Keratinocyte (primary cell): ENCODE measurements at regions not wholly inside any gene's neighbourhood (a gene's known extent, or its start where the extent isn't known, plus 50 kb on each side); places are given as distances from the start of the nearest gene placed in this dataset.

Source experiments
- DNase-seq: peaks from one replicate; pipeline ENCODE4 v3.0.0-alpha.2; 2011; ENCODE audit warnings: low read depth, missing footprints, low spot score
- FAIRE-seq: peaks from 2 replicates; lab custom pipeline; 2011; peaks lifted over from hg19 to GRCh38; lab: Jason Lieb, UNC
- H2AFZ ChIP-seq: 2 replicates; pipeline ENCODE4 v1.6.0; 2012; ENCODE audit warnings: low read length, control low read depth, inconsistent platforms; ENCODE audit not compliant: control insufficient read depth
- H3K27ac ChIP-seq: 2 replicates; pipeline ENCODE4 v1.5.1; 2011; ENCODE audit warnings: low read length; ENCODE audit not compliant: control insufficient read depth, insufficient read depth
- H3K27me3 ChIP-seq: 3 replicates; pipeline ENCODE4 v1.6.0; 2011; ENCODE audit warnings: low read length; ENCODE audit not compliant: control insufficient read depth, insufficient read depth; ENCODE audit errors: extremely low read depth
- H3K36me3 ChIP-seq, 2 experiments: 2 replicates in 1 of 2; 3 replicates in 1 of 2; pipeline ENCODE4 v1.5.1; 2011; ENCODE audit warnings: low read length in 2 of 2, mild to moderate bottlenecking in 1 of 2; ENCODE audit not compliant: control insufficient read depth in 2 of 2, insufficient read depth in 2 of 2; ENCODE audit errors: extremely low read depth in 1 of 2
- H3K4me1 ChIP-seq: 3 replicates; pipeline ENCODE4 v1.5.1; 2011; ENCODE audit warnings: low read length; ENCODE audit not compliant: control insufficient read depth, insufficient read depth; ENCODE audit errors: extremely low read depth
- H3K4me2 ChIP-seq: 3 replicates; pipeline ENCODE4 v1.6.0; 2011; ENCODE audit warnings: low read depth, low read length; ENCODE audit not compliant: control insufficient read depth, insufficient read depth; ENCODE audit errors: extremely low read depth
- H3K4me3 ChIP-seq, 3 experiments: fragments of 200-600 bp in 1 of 3; sonication (generic) in 1 of 3; 2 replicates in 2 of 3; 3 replicates in 1 of 3; pipeline ENCODE4 v1.5.1; 2011 to 2016; ENCODE audit warnings: low read length in 3 of 3, mild to moderate bottlenecking in 3 of 3, control low read depth in 2 of 3, inconsistent platforms in 1 of 3, low read depth in 1 of 3, mixed read lengths in 1 of 3, mixed run types in 1 of 3, moderate library complexity in 1 of 3; ENCODE audit not compliant: control insufficient read depth in 2 of 3, insufficient read depth in 2 of 3; ENCODE audit errors: extremely low read depth in 1 of 3
- H3K79me2 ChIP-seq: 2 replicates; pipeline ENCODE4 v1.6.0; 2012; ENCODE audit warnings: low read length; ENCODE audit not compliant: control insufficient read depth, insufficient read depth
- H3K9ac ChIP-seq: 3 replicates; pipeline ENCODE4 v1.6.0; 2011; ENCODE audit warnings: low read length; ENCODE audit not compliant: control insufficient read depth, insufficient read depth; ENCODE audit errors: extremely low read depth
- H3K9me1 ChIP-seq: 3 replicates; pipeline ENCODE4 v1.6.0; 2011; ENCODE audit warnings: low read length; ENCODE audit not compliant: control insufficient read depth, insufficient read depth; ENCODE audit errors: extremely low read depth
- H3K9me3 ChIP-seq: 2 replicates; pipeline ENCODE4 v1.5.1; 2012; ENCODE audit warnings: low read depth, low read length; ENCODE audit not compliant: control insufficient read depth
- H4K20me1 ChIP-seq: 3 replicates; pipeline ENCODE4 v1.6.0; 2011; ENCODE audit warnings: low read length; ENCODE audit not compliant: control insufficient read depth, insufficient read depth; ENCODE audit errors: extremely low read depth
- CTCF ChIP-seq, 3 experiments: IDR thresholded peaks in 1 of 3; conservative IDR thresholded peaks in 1 of 3; optimal IDR thresholded peaks in 1 of 3; 2 replicates in 2 of 3; 3 replicates in 1 of 3; pipeline versions ENCODE3 to v1.5.1; 2011; ENCODE audit warnings: low read length in 3 of 3, mild to moderate bottlenecking in 3 of 3, moderate library complexity in 2 of 3, control low read depth in 1 of 3, inconsistent platforms in 1 of 3; ENCODE audit not compliant: insufficient read depth in 2 of 3; ENCODE audit errors: extremely low read depth in 1 of 3
- EZH2 ChIP-seq: IDR thresholded peaks from one replicate; pipeline ENCODE4 v1.6.1; 2012; ENCODE audit warnings: inconsistent platforms, mild to moderate bottlenecking, low read length, moderate library complexity
- dilution Hi-C: fragments of 300-500 bp; cut with MboI; formaldehyde crosslinking; loops from one replicate; pipeline ENCODE4 v1.7.0; 2020; ENCODE audit warnings: low sequenced_read_pairs; ENCODE audit not compliant: extremely low pct_ligation_motif_present

GRCh38 chr16:51426276-51426675 is 275.2 kb upstream of the SALL1 start:
- no peaks in the 10 kb centered on the region for H3K9me3 ChIP-seq
- no peak for TF ChIP-seq CTCF (optimal IDR thresholded peaks at IDR 0.05 in 1 of 3, IDR thresholded peaks at IDR 0.05 in 1 of 3, conservative IDR thresholded peaks at IDR 0.05 in 1 of 3; ENCODE audit: extremely low read depth in 1 of 3, insufficient read depth in 2 of 3, low read length in 3 of 3)
- TF ChIP-seq EZH2, result no peak
- H3K4me1 ChIP-seq, result no peaks in the 10 kb centered on the region
- H4K20me1 ChIP-seq, result no peaks in the 10 kb centered on the region
- no peak overlapping the region for H2AFZ ChIP-seq
- H3K4me2 ChIP-seq, result no peak overlapping the region
- H3K27me3 ChIP-seq, result no peaks in the 10 kb centered on the region
- no peaks in the 10 kb centered on the region for H3K36me3 ChIP-seq
- DNase-seq (no peak), FAIRE-seq (no peak)
- no peak overlapping the region for H3K27ac ChIP-seq
- no peaks in the 10 kb centered on the region for H3K9me1 ChIP-seq
- no peak overlapping the region for H3K4me3 ChIP-seq
- H3K79me2 ChIP-seq, result no peaks in the 10 kb centered on the region
- H3K9ac ChIP-seq, result no peak overlapping the region
- dilution Hi-C loops, result no loop called here

- dilution Hi-C loops, result no loop called here
- DNase-seq (no peak), FAIRE-seq (no peak)
- Histone ChIP-seq H3K4me3 (no peak overlapping the region), H3K4me2 (no peak overlapping the region), H4K20me1 (no peaks in the 10 kb centered on the region), H3K9me1 (no peaks in the 10 kb centered on the region), H3K27ac (no peak overlapping the region), H3K36me3 (no peaks in the 10 kb centered on the region), H3K9ac (no peak overlapping the region), H3K27me3 (no peaks in the 10 kb centered on the region), H3K79me2 (no peaks in the 10 kb centered on the region), H3K9me3 (no peaks in the 10 kb centered on the region), H3K4me1 (no peaks in the 10 kb centered on the region), H2AFZ (no peak overlapping the region)
- TF ChIP-seq EZH2, result no peak
- no peak for TF ChIP-seq CTCF (optimal IDR thresholded peaks at IDR 0.05 in 1 of 3, IDR thresholded peaks at IDR 0.05 in 1 of 3, conservative IDR thresholded peaks at IDR 0.05 in 1 of 3; ENCODE audit: extremely low read depth in 1 of 3, insufficient read depth in 2 of 3, low read length in 3 of 3)
These were observed 269.2 kb upstream of the SALL1 start for GRCh38 chr16:51420247-51420646.
